ENCODE measurements at regions not wholly inside any gene's neighbourhood (a gene's known extent, or its start where the extent isn't known, plus 50 kb on each side); places are given as distances from the start of the nearest gene placed in this dataset.
A peak's percentile ranks its signal among the peaks of the same experiment; 100 is the strongest.

- H3K9ac ChIP-seq (ENCODE audit: low read depth, low read length, poor library complexity) = no peak overlapping the region
- no peak overlapping the region for H3K14ac ChIP-seq (ENCODE audit: low read length)
- no peak overlapping the region for H4K91ac ChIP-seq (ENCODE audit: low read depth, low read length, poor library complexity)
- no peaks in the 10 kb centered on the region for H3K27me3 ChIP-seq (ENCODE audit: control insufficient read depth in 3 of 3, insufficient read depth in 3 of 3, low read depth in 1 of 3, low read length in 3 of 3)
- no CpG with 5 or more reads among the region's 8 CpGs for WGBS, 2 donors (ENCODE audit: extremely low coverage in 2 of 2, insufficient read length in 2 of 2, insufficient replicate concordance in 1 of 2)
- no peak for DNase-seq (ENCODE audit: low spot score)
- H2BK120ac ChIP-seq (ENCODE audit: low read depth, low read length) = no peak overlapping the region
- H2AK5ac ChIP-seq (ENCODE audit: low read depth, low read length) = no peak overlapping the region
- H4K8ac ChIP-seq (ENCODE audit: low read depth, low read length) = peak overlapping the region; percentile 73
- H3K4me3 ChIP-seq (ENCODE audit: low read length in 2 of 2) = no peak overlapping the region
- no peak overlapping the region for H2BK5ac ChIP-seq (ENCODE audit: low read length)
- no peak overlapping the region for H3K27ac ChIP-seq (replicated peaks; ENCODE audit: low read length)
- peak overlapping the region; percentile 61 for H3K18ac ChIP-seq (ENCODE audit: low read length)
- no peak overlapping the region for H3K23ac ChIP-seq (ENCODE audit: low read depth, low read length, poor library complexity)
- H3K4ac ChIP-seq (ENCODE audit: low read length) = no peak overlapping the region
- peaks cover 41 to 85% of the 10 kb centered on the region in 2 donors for H3K36me3 ChIP-seq (replicated peaks in 1 of 2; ENCODE audit: control insufficient read depth in 2 of 2, insufficient read depth in 2 of 2, low read length in 2 of 2)
- H3K4me2 ChIP-seq (ENCODE audit: insufficient read depth, low read length, poor library complexity, severe bottlenecking) = no peak overlapping the region
- H2BK15ac ChIP-seq (ENCODE audit: low read length) = no peak overlapping the region
- no peaks in the 10 kb centered on the region for H3K9me3 ChIP-seq (replicated peaks in 1 of 2; ENCODE audit: control insufficient read depth in 2 of 2, insufficient read depth in 1 of 2, low read depth in 1 of 2, low read length in 2 of 2)
- H3K79me1 ChIP-seq (ENCODE audit: low read depth, low read length) = peaks cover 8% of the 10 kb centered on the region
- no peak overlapping the region for H2AFZ ChIP-seq (ENCODE audit: low read length)
- no peak overlapping the region for H2BK12ac ChIP-seq (ENCODE audit: low read length)
- H3K4me1 ChIP-seq (ENCODE audit: control insufficient read depth in 2 of 2, insufficient read depth in 1 of 2, low read depth in 1 of 2, low read length in 2 of 2) = peaks cover 2 to 7% of the 10 kb centered on the region in 2 donors
Observed at GRCh38 chr17:77497578-77497934, 356.8 kb downstream of the SEC14L1 start.

- WGBS, 2 donors (ENCODE audit: extremely low coverage in 2 of 2, insufficient read length in 2 of 2, insufficient replicate concordance in 1 of 2) = no CpG with 5 or more reads among the region's 25 CpGs
- Histone ChIP-seq H3K9ac (ENCODE audit: low read depth, low read length, poor library complexity) (no peak overlapping the region), H3K27me3 (ENCODE audit: control insufficient read depth in 3 of 3, insufficient read depth in 3 of 3, low read depth in 1 of 3, low read length in 3 of 3) (no peaks in the 10 kb centered on the region), H3K4ac (ENCODE audit: low read length) (no peak overlapping the region), H3K79me1 (ENCODE audit: low read depth, low read length) (peaks cover 10% of the 10 kb centered on the region), H3K23ac (ENCODE audit: low read depth, low read length, poor library complexity) (no peak overlapping the region), H3K18ac (ENCODE audit: low read length) (peak overlapping the region; percentile 36), H2BK15ac (ENCODE audit: low read length) (no peak overlapping the region), H3K9me3 (replicated peaks in 1 of 2; ENCODE audit: control insufficient read depth in 2 of 2, insufficient read depth in 1 of 2, low read depth in 1 of 2, low read length in 2 of 2) (no peaks in the 10 kb centered on the region), H2BK5ac (ENCODE audit: low read length) (no peak overlapping the region), H3K4me2 (ENCODE audit: insufficient read depth, low read length, poor library complexity, severe bottlenecking) (no peak overlapping the region), H3K27ac (replicated peaks; ENCODE audit: low read length) (no peak overlapping the region), H2BK120ac (ENCODE audit: low read depth, low read length) (no peak overlapping the region), H3K36me3 (replicated peaks in 1 of 2; ENCODE audit: control insufficient read depth in 2 of 2, insufficient read depth in 2 of 2, low read length in 2 of 2) (peaks cover 34 to 78% of the 10 kb centered on the region in 2 donors), H3K14ac (ENCODE audit: low read length) (no peak overlapping the region), H2BK12ac (ENCODE audit: low read length) (no peak overlapping the region), H2AFZ (ENCODE audit: low read length) (no peak overlapping the region), H4K91ac (ENCODE audit: low read depth, low read length, poor library complexity) (no peak overlapping the region), H2AK5ac (ENCODE audit: low read depth, low read length) (no peak overlapping the region), H4K8ac (ENCODE audit: low read depth, low read length) (no peak overlapping the region), H3K4me3 (ENCODE audit: low read length in 2 of 2) (no peak overlapping the region), H3K4me1 (ENCODE audit: control insufficient read depth in 2 of 2, insufficient read depth in 1 of 2, low read depth in 1 of 2, low read length in 2 of 2) (peaks cover 2 to 4% of the 10 kb centered on the region in 2 donors)
- no peak for DNase-seq (ENCODE audit: low spot score)
Observed at GRCh38 chr17:77498091-77498741, 357.4 kb downstream of the SEC14L1 start.

GRCh38 chr17:77498791-77499698 is 358.3 kb downstream of the SEC14L1 start:
- no peak overlapping the region for H2BK15ac ChIP-seq (ENCODE audit: low read length)

More at GRCh38 chr17:77498791-77499698, 358.3 kb downstream of the SEC14L1 start:
- no CpG with 5 or more reads among the region's 28 CpGs for WGBS, 2 donors (ENCODE audit: extremely low coverage in 2 of 2, insufficient read length in 2 of 2, insufficient replicate concordance in 1 of 2)
- Histone ChIP-seq H2BK120ac (ENCODE audit: low read depth, low read length) (no peak overlapping the region), H3K23ac (ENCODE audit: low read depth, low read length, poor library complexity) (peak overlapping the region; percentile 77), H2AFZ (ENCODE audit: low read length) (no peak overlapping the region), H3K9me3 (replicated peaks in 1 of 2; ENCODE audit: control insufficient read depth in 2 of 2, insufficient read depth in 1 of 2, low read depth in 1 of 2, low read length in 2 of 2) (no peaks in the 10 kb centered on the region), H2BK12ac (ENCODE audit: low read length) (no peak overlapping the region), H2BK5ac (ENCODE audit: low read length) (peak overlapping the region; percentile 57), H3K4me1 (ENCODE audit: control insufficient read depth in 2 of 2, insufficient read depth in 1 of 2, low read depth in 1 of 2, low read length in 2 of 2) (peaks cover 1 to 2% of the 10 kb centered on the region in 2 donors), H3K79me1 (ENCODE audit: low read depth, low read length) (peaks cover 8% of the 10 kb centered on the region), H3K36me3 (replicated peaks in 1 of 2; ENCODE audit: control insufficient read depth in 2 of 2, insufficient read depth in 2 of 2, low read length in 2 of 2) (peaks cover 31 to 70% of the 10 kb centered on the region in 2 donors), H3K9ac (ENCODE audit: low read depth, low read length, poor library complexity) (peak overlapping the region; percentile 39), H4K91ac (ENCODE audit: low read depth, low read length, poor library complexity) (peak overlapping the region; percentile 53), H3K4me2 (ENCODE audit: insufficient read depth, low read length, poor library complexity, severe bottlenecking) (no peak overlapping the region), H4K8ac (ENCODE audit: low read depth, low read length) (peak overlapping the region; percentile 4), H3K27me3 (ENCODE audit: control insufficient read depth in 3 of 3, insufficient read depth in 3 of 3, low read depth in 1 of 3, low read length in 3 of 3) (no peaks in the 10 kb centered on the region), H3K4me3 (ENCODE audit: low read length in 2 of 2) (no peak overlapping the region), H2AK5ac (ENCODE audit: low read depth, low read length) (no peak overlapping the region), H3K14ac (ENCODE audit: low read length) (peak overlapping the region; percentile 31), H3K27ac (replicated peaks; ENCODE audit: low read length) (no peak overlapping the region), H3K4ac (ENCODE audit: low read length) (no peak overlapping the region), H3K18ac (ENCODE audit: low read length) (peak overlapping the region; percentile 87)
- no peak for DNase-seq (ENCODE audit: low spot score)
